IPS-15b (cell line): ENCODE measurements at regions not wholly inside any gene's neighbourhood (a gene's known extent, or its start where the extent isn't known, plus 50 kb on each side); places are given as distances from the start of the nearest gene placed in this dataset.

Experiments used
- H3K27me3 ChIP-seq: one replicate; pipeline ENCODE4 v1.6.1; 2013; ENCODE audit warnings: low read length; ENCODE audit not compliant: control insufficient read depth, insufficient read depth
- H3K36me3 ChIP-seq: one replicate; pipeline ENCODE4 v1.6.1; 2013; ENCODE audit warnings: low read length; ENCODE audit not compliant: control insufficient read depth, insufficient read depth
- H3K4me1 ChIP-seq: one replicate; pipeline ENCODE4 v1.6.1; 2013; ENCODE audit warnings: mild to moderate bottlenecking, low read length; ENCODE audit not compliant: control insufficient read depth, insufficient read depth
- H3K4me3 ChIP-seq: one replicate; pipeline ENCODE4 v1.5.1; 2013; ENCODE audit warnings: low read depth, low read length
- H3K9ac ChIP-seq: one replicate; pipeline ENCODE4 v1.6.1; 2013; ENCODE audit warnings: low read depth, mild to moderate bottlenecking, low read length
- H3K9me3 ChIP-seq: one replicate; pipeline ENCODE4 v1.6.1; 2013; ENCODE audit warnings: mild to moderate bottlenecking, low read length; ENCODE audit not compliant: control insufficient read depth, insufficient read depth

DNA sequence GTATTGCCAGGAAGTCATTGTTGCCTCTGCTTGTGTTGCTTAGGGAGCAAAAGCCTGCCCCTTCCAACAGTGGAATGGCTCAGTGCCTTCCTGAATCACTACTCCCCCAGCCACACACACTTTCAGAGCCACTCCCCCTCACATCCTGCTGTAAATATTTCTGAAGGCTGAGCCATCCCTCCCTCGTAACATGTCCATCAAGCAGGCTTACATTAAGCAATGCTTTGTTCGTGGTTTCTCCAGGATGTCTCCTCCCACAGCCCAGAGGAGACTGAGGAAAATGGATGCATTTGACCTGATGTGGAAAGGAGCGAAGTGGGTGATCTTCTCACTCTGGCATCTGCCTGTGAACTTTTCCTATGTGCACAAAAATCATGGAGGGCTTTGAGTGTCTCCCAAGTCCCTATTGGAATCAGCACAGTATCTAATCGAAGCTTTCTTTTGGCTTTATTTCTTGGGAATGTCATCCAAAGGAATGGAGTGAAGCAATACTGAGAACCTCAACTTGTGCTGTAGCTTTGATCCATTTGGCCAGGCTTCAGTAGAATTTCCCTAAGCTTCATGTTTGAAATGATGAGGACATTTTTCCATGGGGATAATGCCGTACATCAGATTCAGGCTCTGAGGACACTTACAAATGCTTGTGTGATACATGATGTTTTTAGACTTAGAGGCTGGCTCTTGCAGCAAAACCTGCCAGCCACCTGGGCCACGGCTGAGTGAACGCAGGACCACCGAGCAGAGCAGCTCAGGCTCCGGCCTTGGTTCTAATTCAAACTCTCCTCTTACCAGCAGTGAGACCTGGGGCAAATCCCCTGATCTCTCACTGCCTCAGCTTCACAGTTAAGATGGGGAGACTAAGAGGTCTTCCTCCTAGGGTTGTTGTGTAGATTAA is 389.1 kb downstream of the ENC1 start:
- H3K36me3 ChIP-seq = no peaks in the 10 kb centered on the region
- no peaks in the 10 kb centered on the region for H3K9me3 ChIP-seq
- H3K27me3 ChIP-seq = no peaks in the 10 kb centered on the region
- H3K9ac ChIP-seq = no peak overlapping the region
- H3K4me1 ChIP-seq = peaks cover 3% of the 10 kb centered on the region
- H3K4me3 ChIP-seq = no peak overlapping the region

DNA sequence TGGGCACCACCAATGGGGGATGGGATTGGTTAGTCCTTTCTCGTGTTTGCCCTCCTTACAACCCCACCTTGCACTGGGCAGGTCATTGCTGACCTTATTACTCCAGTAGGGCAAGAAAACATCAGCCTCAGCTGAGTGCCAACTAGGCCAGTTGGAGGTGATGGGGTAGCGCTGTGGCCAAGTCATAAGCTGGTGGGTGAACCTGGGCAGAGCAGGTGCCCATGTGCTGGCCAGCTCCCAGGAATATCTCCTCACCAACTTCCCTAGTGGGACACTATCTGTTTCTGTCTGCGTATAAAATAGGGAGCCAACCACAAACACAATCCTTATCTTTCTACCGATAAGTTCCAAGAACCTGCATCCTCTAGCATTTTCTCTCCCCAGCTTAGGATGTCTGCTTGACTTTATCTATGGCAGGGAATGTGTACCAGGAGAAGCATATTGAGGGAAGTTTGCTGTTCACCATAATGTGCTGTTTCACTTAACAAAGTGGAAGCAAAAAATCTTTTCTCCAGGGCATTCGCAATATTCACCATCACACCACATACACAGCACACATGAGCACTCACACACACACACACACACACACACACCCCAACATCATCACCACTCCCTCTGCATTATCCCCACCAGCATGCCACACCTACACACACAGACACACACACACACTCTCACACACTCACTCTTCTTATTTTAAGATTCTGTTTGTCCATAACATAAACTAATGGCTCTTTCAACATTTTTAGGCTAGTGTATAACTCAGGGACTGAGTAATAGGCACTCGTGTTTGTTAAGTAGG is 390.0 kb downstream of the ENC1 start:
- no peaks in the 10 kb centered on the region for H3K27me3 ChIP-seq
- H3K4me3 ChIP-seq = no peak overlapping the region
- H3K9ac ChIP-seq = no peak overlapping the region
- H3K9me3 ChIP-seq = no peaks in the 10 kb centered on the region
- H3K36me3 ChIP-seq = no peaks in the 10 kb centered on the region
- peaks cover 3% of the 10 kb centered on the region for H3K4me1 ChIP-seq

DNA sequence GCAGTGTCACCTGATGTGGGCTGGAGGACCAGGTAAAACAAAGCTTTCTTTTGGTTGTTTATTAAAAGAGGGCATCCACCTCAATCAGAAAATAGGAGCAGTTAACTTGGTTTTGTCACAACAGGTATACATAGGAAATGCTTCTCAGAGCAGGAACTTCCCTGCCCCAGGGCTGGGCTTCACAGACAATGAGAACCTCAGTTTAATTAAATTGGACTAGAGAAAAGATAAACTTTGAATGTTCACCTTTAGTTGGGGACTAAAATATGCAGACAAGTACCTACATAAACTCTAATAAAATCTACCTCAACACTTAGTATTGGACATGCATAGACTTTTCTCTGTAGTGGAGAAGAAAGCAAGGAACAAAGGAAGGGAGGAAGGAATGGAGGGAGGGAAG is 392.0 kb downstream of the ENC1 start:
- no peaks in the 10 kb centered on the region for H3K27me3 ChIP-seq
- no peaks in the 10 kb centered on the region for H3K9me3 ChIP-seq
- H3K36me3 ChIP-seq = no peaks in the 10 kb centered on the region
- no peak overlapping the region for H3K9ac ChIP-seq
- no peak overlapping the region for H3K4me3 ChIP-seq
- peaks cover 3% of the 10 kb centered on the region for H3K4me1 ChIP-seq

DNA sequence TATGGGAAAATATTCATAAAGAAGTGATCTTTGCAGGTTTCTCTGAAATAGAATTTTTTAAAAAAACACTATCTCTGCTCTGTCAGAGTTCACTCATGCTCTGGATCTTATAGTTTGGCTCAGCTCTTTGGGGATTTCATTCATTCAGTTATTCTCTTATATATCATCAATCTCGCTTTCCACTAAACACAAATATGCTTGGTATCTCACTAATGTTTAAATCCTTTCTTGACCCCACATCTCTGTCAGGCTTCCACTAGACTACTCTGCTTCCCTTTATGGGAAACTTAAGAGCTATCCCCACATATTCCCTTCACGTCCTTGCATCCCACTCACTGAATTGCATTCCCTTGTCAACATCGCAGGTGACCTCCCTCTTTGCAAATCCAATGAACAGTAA is 396.1 kb downstream of the ENC1 start:
- Histone ChIP-seq H3K4me3 (no peak overlapping the region), H3K36me3 (no peaks in the 10 kb centered on the region), H3K9ac (no peak overlapping the region), H3K27me3 (no peaks in the 10 kb centered on the region), H3K4me1 (no peaks in the 10 kb centered on the region), H3K9me3 (no peaks in the 10 kb centered on the region)

DNA sequence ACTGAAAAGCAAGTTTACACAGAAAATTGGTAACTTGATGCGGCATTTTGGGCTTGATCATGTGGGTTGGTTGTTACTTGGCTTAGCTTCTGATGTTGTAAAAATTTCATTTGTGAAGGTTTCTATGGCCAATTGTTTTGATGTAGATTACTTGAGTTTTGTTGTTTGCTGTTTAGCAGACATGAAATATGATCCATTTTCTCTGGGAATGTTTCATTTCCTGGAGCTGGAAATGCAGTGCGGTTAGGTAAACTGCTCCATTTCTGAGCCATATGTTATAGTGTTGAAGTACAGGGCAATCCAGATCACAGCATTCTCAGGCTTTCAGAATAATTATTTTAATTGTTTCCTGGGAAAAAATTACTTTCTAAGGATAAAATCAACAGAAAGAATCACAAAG is 396.9 kb downstream of the ENC1 start:
- Histone ChIP-seq H3K27me3 (no peaks in the 10 kb centered on the region), H3K9ac (no peak overlapping the region), H3K4me1 (no peaks in the 10 kb centered on the region), H3K36me3 (no peaks in the 10 kb centered on the region), H3K4me3 (no peak overlapping the region), H3K9me3 (no peaks in the 10 kb centered on the region)

DNA sequence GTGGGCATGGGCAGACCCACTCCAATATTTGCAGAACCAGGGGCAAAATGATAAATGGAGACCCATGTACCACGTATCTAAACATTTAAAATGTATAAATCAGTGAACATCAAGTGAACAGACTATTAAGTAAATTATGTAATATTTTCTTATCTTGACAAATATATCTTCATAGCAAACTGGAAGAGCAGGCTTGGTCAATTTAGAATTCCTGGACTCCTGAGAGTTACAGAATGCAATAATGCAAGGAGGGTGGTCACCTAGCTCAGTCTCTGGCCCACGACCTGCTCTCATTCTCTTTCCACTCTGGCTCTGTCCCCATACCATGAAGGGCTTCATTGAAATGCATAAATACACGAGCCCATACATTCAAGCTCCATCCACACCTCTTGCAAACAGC is 398.0 kb downstream of the ENC1 start:
- no peak overlapping the region for H3K9ac ChIP-seq
- H3K36me3 ChIP-seq = no peaks in the 10 kb centered on the region

DNA sequence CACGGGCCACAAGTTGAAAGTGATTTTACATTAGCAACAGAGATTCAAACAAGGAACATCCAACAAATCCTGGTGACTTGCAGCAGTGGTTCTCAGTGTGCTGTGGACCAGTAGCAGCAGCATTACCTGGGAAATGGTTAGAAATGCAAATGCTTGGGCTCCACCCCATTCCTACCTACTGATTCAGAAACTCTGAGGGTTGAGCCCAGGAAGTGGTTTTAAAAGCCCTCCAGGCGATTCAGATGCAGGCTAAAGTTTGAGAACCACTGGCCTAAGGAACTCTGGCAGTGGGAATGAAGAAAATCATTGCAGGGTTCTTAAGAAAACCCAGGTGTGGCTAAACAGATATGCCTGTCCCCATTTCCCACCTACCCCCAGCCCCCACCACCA is 398.8 kb downstream of the ENC1 start:
- Histone ChIP-seq H3K4me1 (no peaks in the 10 kb centered on the region), H3K36me3 (no peaks in the 10 kb centered on the region)

More for the DNA sequence above, 398.0 kb downstream of the ENC1 start:
- H3K4me1 ChIP-seq = no peaks in the 10 kb centered on the region
- H3K4me3 ChIP-seq = no peak overlapping the region
- no peaks in the 10 kb centered on the region for H3K27me3 ChIP-seq
- no peaks in the 10 kb centered on the region for H3K9me3 ChIP-seq

DNA sequence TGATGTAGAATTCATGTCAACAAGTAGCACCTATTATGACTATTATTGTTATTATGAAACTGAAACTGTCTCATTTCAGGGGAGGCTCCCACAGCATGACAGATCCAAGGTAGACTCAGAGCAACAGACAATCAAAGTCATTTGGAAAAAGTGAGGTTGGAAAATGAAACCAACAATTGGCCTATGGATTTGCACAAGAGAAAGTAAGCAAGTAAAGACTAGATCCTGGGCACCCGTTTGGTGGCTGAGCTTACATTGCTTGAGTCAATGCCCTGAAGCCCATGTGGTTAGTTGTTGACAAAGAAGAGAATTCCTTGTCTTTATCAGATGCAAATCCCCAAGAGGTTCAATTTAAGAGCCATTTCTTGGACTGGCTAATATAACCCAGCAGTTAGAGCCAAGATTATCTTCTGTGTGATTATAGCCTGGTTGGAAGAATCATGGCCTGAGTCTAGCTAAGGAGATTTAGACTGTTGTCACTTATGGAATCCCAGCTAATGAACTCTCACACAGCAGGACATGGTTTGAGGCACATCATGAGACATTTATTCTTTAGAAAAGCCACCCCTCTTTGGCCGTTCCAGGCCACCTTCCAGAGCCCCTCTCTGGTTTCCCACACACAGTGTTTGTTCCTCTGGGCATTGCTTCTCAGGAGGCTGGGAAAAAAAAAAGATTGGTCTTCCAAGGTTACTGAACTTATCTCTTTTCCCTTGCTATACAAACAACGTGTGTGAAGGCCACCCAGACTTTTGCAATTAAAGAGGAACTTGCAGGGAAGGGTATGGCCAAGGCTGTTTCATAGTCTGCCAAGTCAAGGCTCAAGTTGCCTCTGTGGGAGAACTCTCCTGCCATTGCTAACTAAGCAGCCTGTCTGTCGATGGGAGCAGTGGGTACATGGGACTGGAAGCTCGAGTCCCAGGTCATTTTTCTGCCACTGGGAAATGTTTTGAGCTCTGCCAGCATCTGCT is 399.5 kb downstream of the ENC1 start:
- no peaks in the 10 kb centered on the region for H3K36me3 ChIP-seq
- H3K9ac ChIP-seq = no peak overlapping the region
- H3K4me3 ChIP-seq = no peak overlapping the region
- H3K9me3 ChIP-seq = no peaks in the 10 kb centered on the region
- H3K4me1 ChIP-seq = no peaks in the 10 kb centered on the region
- no peaks in the 10 kb centered on the region for H3K27me3 ChIP-seq

More for the DNA sequence above, 398.8 kb downstream of the ENC1 start:
- H3K4me3 ChIP-seq = no peak overlapping the region
- H3K9me3 ChIP-seq = no peaks in the 10 kb centered on the region
- no peaks in the 10 kb centered on the region for H3K27me3 ChIP-seq
- no peak overlapping the region for H3K9ac ChIP-seq

DNA sequence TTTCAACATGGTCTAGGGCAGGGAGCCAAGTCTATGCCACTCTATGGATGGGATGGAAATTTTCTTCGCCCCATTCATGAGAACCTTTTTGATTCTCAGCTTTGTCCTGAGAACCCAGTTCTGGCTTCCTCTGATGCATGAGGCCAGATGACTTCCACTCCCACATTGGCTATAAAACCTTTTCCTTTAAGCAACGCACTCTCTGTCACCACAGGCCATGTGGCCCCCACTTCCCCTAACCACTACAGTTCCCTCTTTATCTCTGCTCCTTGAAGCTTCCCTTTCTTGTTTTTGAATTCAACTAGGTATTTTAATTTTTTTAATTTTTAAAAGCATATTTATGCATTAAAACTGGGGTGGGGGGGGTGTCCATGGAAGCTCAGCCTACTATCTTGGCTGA is 401.3 kb downstream of the ENC1 start:
- Histone ChIP-seq H3K36me3 (no peaks in the 10 kb centered on the region), H3K9me3 (no peaks in the 10 kb centered on the region), H3K9ac (no peak overlapping the region), H3K4me3 (no peak overlapping the region), H3K4me1 (no peaks in the 10 kb centered on the region), H3K27me3 (no peaks in the 10 kb centered on the region)

DNA sequence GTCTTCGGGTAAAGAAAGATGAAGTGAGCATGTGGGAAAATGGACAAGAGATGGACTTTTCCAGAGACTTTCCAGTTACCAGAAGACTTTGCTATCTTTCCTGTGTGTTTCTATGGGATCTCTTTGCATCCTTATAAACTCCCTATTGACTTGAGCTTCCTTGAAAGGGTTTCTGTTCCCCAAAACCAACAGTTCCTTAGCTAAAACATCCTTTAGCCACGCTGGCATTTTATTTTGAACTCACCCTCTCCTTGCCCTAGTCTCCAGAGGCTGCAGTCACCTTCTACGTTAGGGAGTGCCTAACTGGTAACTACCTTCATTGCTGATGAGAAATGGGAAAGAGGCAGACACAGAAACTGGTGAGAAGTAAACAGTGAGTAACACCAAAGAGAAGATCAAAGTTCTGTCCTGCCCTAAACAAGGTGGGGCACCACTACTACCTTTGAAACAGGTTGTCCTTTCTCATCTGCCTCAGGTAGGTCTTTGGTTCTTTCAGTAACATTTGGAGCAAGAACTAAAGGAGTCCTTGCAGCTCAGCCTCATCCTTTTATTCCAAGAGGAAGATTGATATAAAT is 402.9 kb downstream of the ENC1 start:
- Histone ChIP-seq H3K4me1 (no peaks in the 10 kb centered on the region), H3K36me3 (no peaks in the 10 kb centered on the region), H3K27me3 (no peaks in the 10 kb centered on the region), H3K9ac (no peak overlapping the region), H3K9me3 (no peaks in the 10 kb centered on the region), H3K4me3 (no peak overlapping the region)

DNA sequence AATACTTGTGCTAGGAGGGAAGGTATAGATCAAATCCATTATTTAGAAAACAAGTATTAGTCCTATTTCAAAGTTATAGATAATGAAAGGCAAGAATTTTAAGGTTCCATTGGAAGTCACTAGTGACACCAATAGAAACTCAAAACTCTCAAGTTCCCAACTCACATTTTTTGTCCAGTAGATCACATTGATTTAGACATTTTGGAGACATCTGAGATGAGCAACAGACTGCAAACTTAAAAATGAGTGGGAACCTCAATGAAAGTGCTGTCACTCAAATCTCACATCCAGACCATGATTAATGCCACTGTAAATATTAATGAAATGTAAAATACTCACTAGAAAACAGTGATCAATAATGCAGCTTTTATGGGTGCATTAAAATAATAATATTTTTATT is 405.0 kb downstream of the ENC1 start:
- H3K9ac ChIP-seq = no peak overlapping the region
- no peaks in the 10 kb centered on the region for H3K4me1 ChIP-seq
- H3K4me3 ChIP-seq = no peak overlapping the region
- no peaks in the 10 kb centered on the region for H3K9me3 ChIP-seq
- no peaks in the 10 kb centered on the region for H3K36me3 ChIP-seq
- no peaks in the 10 kb centered on the region for H3K27me3 ChIP-seq
